Body of pancreas (tissue), 4 donors: ENCODE measurements at regions not wholly inside any gene's neighbourhood (a gene's known extent, or its start where the extent isn't known, plus 50 kb on each side); places are given as distances from the start of the nearest gene placed in this dataset.

Experiments
- ATAC-seq: fragments of 150-250 bp; one replicate; pipeline ENCODE4 v1.9.1; 2016
- DNase-seq, 4 donors: peaks; one replicate each; pipeline ENCODE4 v3.0.0-alpha.2; 2019
- H3K27ac ChIP-seq, 4 donors: fragments of 200-600 bp; sonication (generic); 1 replicate in 3 of 4; 2 replicates in 1 of 4; pipeline versions ENCODE4 v1.5.1 to v1.6.1; 2016 to 2019; ENCODE audit warnings: mild to moderate bottlenecking in 1 of 4, mixed read lengths in 1 of 4, moderate library complexity in 1 of 4
- H3K27me3 ChIP-seq, 2 donors: fragments of 200-600 bp; sonication (generic); one replicate each; pipeline ENCODE4 v1.6.0; 2016; ENCODE audit warnings: mild to moderate bottlenecking in 1 of 2
- H3K36me3 ChIP-seq, 2 donors: fragments of 200-600 bp; sonication (generic); replicated peaks in 1 of 2; 2 replicates each; pipeline ENCODE4 v1.5.1; 2016; ENCODE audit warnings: low read depth in 2 of 2; ENCODE audit not compliant: insufficient read depth in 1 of 2
- H3K4me1 ChIP-seq: fragments of 200-600 bp; sonication (generic); one replicate; pipeline ENCODE4 v1.6.0; 2016
- H3K4me3 ChIP-seq, 2 donors: fragments of 200-600 bp; sonication (generic); 1 replicate in 1 of 2; 2 replicates in 1 of 2; pipeline ENCODE4 v1.5.1; 2016 to 2019
- H3K9me3 ChIP-seq, 3 donors: fragments of 200-600 bp; sonication (generic); 1 replicate in 2 of 3; 2 replicates in 1 of 3; pipeline ENCODE4 v1.5.1; 2016
- CTCF ChIP-seq, 7 experiments: fragments of 450-650 bp in 4 of 7; fragments of 200-600 bp in 3 of 7; sonication (generic) in 3 of 7; IDR thresholded peaks; one replicate each; pipeline ENCODE4 v1.5.1; 2016 to 2019; ENCODE audit warnings: antibody characterized with exemption in 7 of 7
- POLR2A ChIP-seq, 3 donors: fragments of 450-650 bp; IDR thresholded peaks; one replicate each; pipeline ENCODE4 v1.6.1; 2016; ENCODE audit warnings: antibody characterized with exemption in 3 of 3, mild to moderate bottlenecking in 2 of 3
- WGBS, 2 donors: methylation state at CpG; one replicate each; pipeline ENCODE4 v1.1.5; 2017; 5-methylcytosine and 5-hydroxymethylcytosine counted together
- intact Hi-C: fragments of 100-400 bp; cut with DNase I; formaldehyde crosslinking; loops from one replicate; pipeline ENCODE4 v1.15.1; 2023

- WGBS, 2 donors, result 45 to 65% methylated on average over 4 of the region's 4 CpGs
These were observed 305.0 kb upstream of the PIK3R1 start for GRCh38 chr5:67910546-67910945.

GRCh38 chr5:67908126-67908765, 307.3 kb upstream of the PIK3R1 start:
- intact Hi-C loops, result no loop called here
- ATAC-seq, result no peak
- Histone ChIP-seq H3K4me1 (no peaks in the 10 kb centered on the region), H3K9me3 (no peaks in the 10 kb centered on the region), H3K27me3 (no peaks in the 10 kb centered on the region), H3K27ac (no peak overlapping the region), H3K36me3 (no peaks in the 10 kb centered on the region), H3K4me3 (no peak overlapping the region)
- 59 to 69% methylated on average over 6 of the region's 6 CpGs for WGBS, 2 donors
- no peak for TF ChIP-seq POLR2A (IDR thresholded peaks at IDR 0.05)
- DNase-seq, result no peak

More at GRCh38 chr5:67910546-67910945, 305.0 kb upstream of the PIK3R1 start:
- Histone ChIP-seq H3K4me3 (no peak overlapping the region), H3K27ac (no peak overlapping the region), H3K27me3 (no peaks in the 10 kb centered on the region), H3K9me3 (no peaks in the 10 kb centered on the region), H3K36me3 (no peaks in the 10 kb centered on the region), H3K4me1 (no peaks in the 10 kb centered on the region)
- intact Hi-C loops, result no loop called here
- DNase-seq (no peak), ATAC-seq (no peak)
- no peak for TF ChIP-seq POLR2A (IDR thresholded peaks at IDR 0.05)
- TF ChIP-seq CTCF (IDR thresholded peaks at IDR 0.05), result no peak

DNA sequence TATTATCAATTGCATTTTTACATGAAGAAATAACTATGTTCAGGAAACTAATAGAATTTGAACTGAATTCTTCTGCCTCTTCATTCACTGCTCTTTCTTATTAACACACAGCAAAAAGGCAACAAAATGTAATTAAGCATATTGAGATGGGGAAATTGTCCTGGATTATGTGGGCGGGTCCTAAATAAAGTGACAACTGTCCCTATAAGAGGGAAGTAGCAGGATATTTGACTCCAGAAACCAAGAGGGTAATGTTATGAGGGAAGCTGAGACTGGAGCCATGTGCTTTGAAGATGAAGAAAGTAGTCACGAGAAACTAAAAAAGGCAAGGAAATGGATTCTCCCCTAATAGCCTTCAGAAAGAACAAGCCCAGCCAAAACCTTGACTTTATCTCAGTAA, 311.2 kb upstream of the PIK3R1 start:
- Histone ChIP-seq H3K27ac (no peak overlapping the region), H3K27me3 (no peaks in the 10 kb centered on the region), H3K4me3 (no peak overlapping the region), H3K9me3 (no peaks in the 10 kb centered on the region), H3K4me1 (no peaks in the 10 kb centered on the region), H3K36me3 (no peaks in the 10 kb centered on the region)
- WGBS, 2 donors, result 79 to 81% methylated on average over 2 of the region's 2 CpGs
- no peak for ATAC-seq
- no peak for DNase-seq
- TF ChIP-seq POLR2A (IDR thresholded peaks at IDR 0.05) (no peak), CTCF (IDR thresholded peaks at IDR 0.05) (no peak)
- intact Hi-C loops, result no loop called here

GRCh38 chr5:67903656-67904055, 311.9 kb upstream of the PIK3R1 start:
- DNase-seq, result no peak
- Histone ChIP-seq H3K36me3 (no peaks in the 10 kb centered on the region), H3K9me3 (no peaks in the 10 kb centered on the region), H3K4me1 (no peaks in the 10 kb centered on the region), H3K4me3 (no peak overlapping the region), H3K27ac (no peak overlapping the region), H3K27me3 (no peaks in the 10 kb centered on the region)
- intact Hi-C loops, result no loop called here
- 77 to 83% methylated on average over 2 of the region's 2 CpGs for WGBS, 2 donors
- ATAC-seq, result no peak
- TF ChIP-seq CTCF (IDR thresholded peaks at IDR 0.05) (no peak), POLR2A (IDR thresholded peaks at IDR 0.05) (no peak)

- H3K27me3 ChIP-seq, result no peaks in the 10 kb centered on the region
- 83 to 85% methylated on average over 2 of the region's 2 CpGs for WGBS, 2 donors
- TF ChIP-seq CTCF (IDR thresholded peaks at IDR 0.05) (no peak), POLR2A (IDR thresholded peaks at IDR 0.05) (no peak)
- no peaks in the 10 kb centered on the region for H3K4me1 ChIP-seq
- no peak overlapping the region for H3K27ac ChIP-seq
- no peak for ATAC-seq
- DNase-seq, result no peak
- intact Hi-C loops, result no loop called here
- H3K36me3 ChIP-seq, result no peaks in the 10 kb centered on the region
- no peak overlapping the region for H3K4me3 ChIP-seq
- no peaks in the 10 kb centered on the region for H3K9me3 ChIP-seq
These were observed 312.4 kb upstream of the PIK3R1 start for GRCh38 chr5:67903121-67903520.
